Lower leg skin (tissue), 3 donors: ENCODE measurements at regions not wholly inside any gene's neighbourhood (a gene's known extent, or its start where the extent isn't known, plus 50 kb on each side); places are given as distances from the start of the nearest gene placed in this dataset.

Experiments
- CTCF ChIP-seq, 3 donors: fragments of 450-650 bp; IDR thresholded peaks; one replicate each; pipeline ENCODE4 v1.5.1; 2016; ENCODE audit warnings: antibody characterized with exemption in 3 of 3, mild to moderate bottlenecking in 3 of 3, moderate library complexity in 2 of 3
- POLR2A ChIP-seq, 2 donors: fragments of 450-650 bp; IDR thresholded peaks; one replicate each; pipeline ENCODE4 v1.6.1; 2016 to 2017; ENCODE audit warnings: antibody characterized with exemption in 2 of 2, mild to moderate bottlenecking in 1 of 2, moderate library complexity in 1 of 2

GRCh38 chr7:94276795-94277194 lies 117.9 kb upstream of the COL1A2 start:
- TF ChIP-seq CTCF (IDR thresholded peaks at IDR 0.05) (no peak), POLR2A (IDR thresholded peaks at IDR 0.05) (no peak)
